Fibroblast of skin of right quadriceps (primary cell): ENCODE measurements at regions not wholly inside any gene's neighbourhood (a gene's known extent, or its start where the extent isn't known, plus 50 kb on each side); places are given as distances from the start of the nearest gene placed in this dataset.

Source experiments
- DNase-seq: peaks from one replicate; pipeline ENCODE4 v3.0.0-alpha.2; 2013

DNA sequence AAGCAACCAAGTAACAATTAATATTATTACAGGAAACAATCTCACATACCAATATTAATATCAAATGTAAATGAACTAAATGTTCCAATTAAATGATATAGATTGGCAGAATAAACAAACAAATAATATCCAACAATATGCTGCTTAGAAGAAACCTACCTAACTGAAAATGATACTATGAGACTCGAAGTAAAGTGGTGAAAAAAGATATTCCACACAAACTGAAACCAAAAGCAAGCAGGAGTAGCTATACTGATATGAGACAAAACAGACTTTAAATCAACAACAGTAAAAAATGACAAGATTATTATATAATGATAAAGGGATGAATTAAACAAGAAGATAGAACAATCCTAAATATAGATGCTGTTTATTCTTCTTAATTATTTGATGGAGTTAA is 140.1 kb downstream of the SPANXN4 start:
- no peak for DNase-seq

- no peak for DNase-seq
Measured at GRCh38 chrX:143139681-143140080, 114.0 kb downstream of the SPANXN4 start.

DNA sequence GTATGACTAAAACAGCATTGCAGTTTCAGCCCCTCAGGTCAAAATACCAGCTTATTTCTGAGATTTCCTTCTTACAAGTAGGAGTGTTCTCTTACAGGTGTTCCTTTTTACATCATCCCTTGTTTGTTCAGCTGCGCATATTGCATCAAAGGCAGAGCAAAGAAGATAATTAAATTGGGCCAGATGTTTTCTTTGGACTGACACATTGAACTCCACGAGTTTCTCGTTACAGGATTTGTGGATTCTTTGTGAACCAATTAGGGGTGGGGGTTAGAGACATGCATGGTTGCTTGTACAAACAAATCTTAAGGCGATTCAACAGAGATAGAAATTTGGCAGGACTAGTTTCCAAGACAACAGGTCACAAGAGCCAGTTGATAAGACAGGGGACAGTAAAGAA is 95.7 kb downstream of the SPANXN4 start:
- no peak for DNase-seq

DNA sequence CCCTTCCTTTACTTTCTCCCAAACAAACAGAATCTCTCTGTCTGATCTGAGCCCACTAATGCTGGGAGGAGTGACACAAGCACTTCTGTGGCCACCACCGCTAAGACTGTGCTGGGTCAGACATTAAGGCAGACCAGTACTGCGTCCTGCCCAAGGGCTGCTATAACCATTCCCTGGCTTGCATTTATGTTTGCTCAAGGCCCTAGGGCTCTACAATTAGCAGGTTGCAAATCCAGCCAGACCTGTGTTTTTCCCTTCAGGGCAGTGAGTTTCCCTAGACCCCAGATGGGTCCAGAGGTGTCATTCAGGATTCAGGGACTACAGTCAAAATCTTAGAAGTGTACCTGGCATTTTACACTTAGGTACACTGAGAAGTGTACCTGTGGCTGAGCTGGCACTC is 89.7 kb downstream of the SPANXN4 start:
- DNase-seq: no peak

DNA sequence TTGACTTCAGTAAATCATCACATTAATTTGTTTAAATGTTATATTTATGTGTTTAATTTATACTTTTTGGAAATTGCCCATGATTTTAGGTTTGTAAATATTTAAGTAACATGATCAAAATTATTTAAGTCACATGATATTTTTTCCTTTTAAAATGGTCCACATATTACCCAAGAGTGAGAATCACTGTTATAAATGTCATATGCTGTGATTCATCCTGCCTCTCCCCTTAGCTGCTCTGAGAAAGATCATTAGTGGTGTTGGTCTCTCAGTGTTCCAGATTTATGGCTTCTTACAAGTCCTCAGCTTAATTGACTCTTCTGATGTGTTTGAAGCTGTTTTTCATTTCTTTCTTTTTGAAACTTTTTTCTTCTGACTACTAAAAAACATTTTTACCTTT is 70.1 kb downstream of the SPANXN4 start:
- DNase-seq: no peak

DNA sequence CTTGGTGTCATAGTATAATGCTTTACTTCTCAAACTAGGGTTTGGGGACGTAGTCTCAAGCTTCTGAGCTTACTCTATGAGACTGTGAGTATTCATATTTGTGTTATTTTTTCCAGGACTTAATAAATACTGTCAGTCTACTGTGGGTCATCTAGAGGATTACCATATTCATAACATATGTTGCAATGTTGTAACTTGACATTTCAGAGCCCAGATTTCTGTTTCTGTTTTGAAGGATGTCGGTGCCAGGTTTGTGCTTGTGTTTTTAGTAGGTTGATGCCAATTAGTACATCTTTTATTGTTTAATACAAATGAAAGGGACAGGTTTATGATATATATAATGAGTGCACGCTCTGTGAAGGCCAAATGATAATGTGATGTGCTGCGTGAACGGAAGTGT is 69.6 kb downstream of the SPANXN4 start:
- no peak for DNase-seq

- no peak for DNase-seq
Measured at GRCh38 chrX:143094417-143095023, 68.8 kb downstream of the SPANXN4 start.
